ENCODE measurements at regions not wholly inside any gene's neighbourhood (a gene's known extent, or its start where the extent isn't known, plus 50 kb on each side); places are given as distances from the start of the nearest gene placed in this dataset.

- TF ChIP-seq CTCF (IDR thresholded peaks at IDR 0.05) (no peak), EZH2 (IDR thresholded peaks at IDR 0.05; ENCODE audit: borderline replicate concordance, insufficient read depth, low read depth, low read length, poor library complexity, severe bottlenecking) (no peak)
Observed at GRCh38 chr2:65620524-65620923, 188.1 kb upstream of the SPRED2 start.

Data from B cell (primary cell).